ENCODE measurements at regions not wholly inside any gene's neighbourhood (a gene's known extent, or its start where the extent isn't known, plus 50 kb on each side); places are given as distances from the start of the nearest gene placed in this dataset.

GRCh38 chr10:2882628-2883027, 184.7 kb upstream of the PFKP start:
- TF ChIP-seq CTCF (tag by site-specific recombination; IDR thresholded peaks at IDR 0.05), result no peak
- no peak for TF ChIP-seq ZNF585B (tag by site-specific recombination; IDR thresholded peaks at IDR 0.05)
- no peak for TF ChIP-seq ZNF777 (tag by site-specific recombination; IDR thresholded peaks at IDR 0.05; ENCODE audit: borderline replicate concordance)
- no peak for TF ChIP-seq MYNN (tag by site-specific recombination; IDR thresholded peaks at IDR 0.05; ENCODE audit: borderline replicate concordance)
